AG08395 (cell line): ENCODE measurements at regions not wholly inside any gene's neighbourhood (a gene's known extent, or its start where the extent isn't known, plus 50 kb on each side); places are given as distances from the start of the nearest gene placed in this dataset.

Source experiments
- DNase-seq: peaks from one replicate; pipeline ENCODE4 v3.0.0; 2012; ENCODE audit warnings: mixed read lengths, low spot score

- no peak for DNase-seq
Observed at GRCh38 chr1:112040891-112041740, 51.6 kb upstream of the KCND3 start.

- no peak for DNase-seq
Observed at GRCh38 chr1:112043901-112044300, 54.4 kb upstream of the KCND3 start.

- no peak for DNase-seq
Observed at GRCh38 chr1:112044745-112045144, 55.3 kb upstream of the KCND3 start.

GRCh38 chr1:112046630-112047029 lies 57.2 kb upstream of the KCND3 start:
- DNase-seq, result no peak

GRCh38 chr1:112048421-112048820 lies 59.0 kb upstream of the KCND3 start:
- DNase-seq, result no peak

GRCh38 chr1:112054510-112054909 lies 65.0 kb upstream of the KCND3 start:
- DNase-seq, result no peak

- no peak for DNase-seq
Observed at GRCh38 chr1:112056354-112056753, 66.9 kb upstream of the KCND3 start.

- no peak for DNase-seq
Observed at GRCh38 chr1:112057736-112058135, 68.3 kb upstream of the KCND3 start.

- no peak for DNase-seq
Observed at GRCh38 chr1:112058815-112059450, 69.5 kb upstream of the KCND3 start.

GRCh38 chr1:112059679-112060078 lies 70.2 kb upstream of the KCND3 start:
- no peak for DNase-seq

GRCh38 chr1:112060261-112060660 lies 70.8 kb upstream of the KCND3 start:
- DNase-seq, result no peak

GRCh38 chr1:112061056-112061455 lies 71.6 kb upstream of the KCND3 start:
- DNase-seq, result no peak

GRCh38 chr1:112061901-112062320 lies 72.4 kb upstream of the KCND3 start:
- DNase-seq, result no peak

GRCh38 chr1:112063781-112064728 lies 74.6 kb upstream of the KCND3 start:
- no peak for DNase-seq

GRCh38 chr1:112067989-112068388 lies 78.5 kb upstream of the KCND3 start:
- DNase-seq, result no peak

GRCh38 chr1:112070677-112071076 lies 81.2 kb upstream of the KCND3 start:
- no peak for DNase-seq

GRCh38 chr1:112074711-112075110 lies 85.2 kb upstream of the KCND3 start:
- no peak for DNase-seq

GRCh38 chr1:112075566-112075965 lies 86.1 kb upstream of the KCND3 start:
- no peak for DNase-seq

- DNase-seq, result no peak
Observed at GRCh38 chr1:112079446-112079845, 90.0 kb upstream of the KCND3 start.

- DNase-seq, result no peak
Observed at GRCh38 chr1:112083487-112083886, 94.0 kb upstream of the KCND3 start.

GRCh38 chr1:112092656-112093371 lies 103.3 kb upstream of the KCND3 start:
- no peak for DNase-seq

GRCh38 chr1:112093372-112093694 lies 103.9 kb upstream of the KCND3 start:
- no peak for DNase-seq
